ENCODE measurements at regions not wholly inside any gene's neighbourhood (a gene's known extent, or its start where the extent isn't known, plus 50 kb on each side); places are given as distances from the start of the nearest gene placed in this dataset.

DNA sequence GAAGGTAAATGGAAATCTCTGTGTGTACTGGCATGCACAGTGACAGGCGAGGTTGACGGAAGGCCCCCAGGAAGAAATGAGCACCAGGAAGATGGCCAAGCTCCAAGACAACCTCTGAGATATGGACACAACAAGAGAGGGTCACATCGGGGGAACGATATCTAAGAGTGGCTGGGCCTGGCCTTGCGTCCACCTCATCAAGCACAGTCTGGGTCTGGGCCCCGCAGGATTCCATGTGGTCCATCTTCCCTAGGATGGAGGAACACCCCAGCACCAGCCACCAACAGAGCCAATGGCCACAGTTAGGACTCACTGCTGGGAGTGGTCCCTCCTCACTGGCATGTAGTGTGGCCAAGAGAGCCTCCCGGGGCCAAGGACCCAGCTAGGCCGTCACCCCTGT is 272.6 kb upstream of the AGTR2 start:
- CTCF ChIA-PET: no interaction called here
- TF ChIP-seq, protein P1, sequence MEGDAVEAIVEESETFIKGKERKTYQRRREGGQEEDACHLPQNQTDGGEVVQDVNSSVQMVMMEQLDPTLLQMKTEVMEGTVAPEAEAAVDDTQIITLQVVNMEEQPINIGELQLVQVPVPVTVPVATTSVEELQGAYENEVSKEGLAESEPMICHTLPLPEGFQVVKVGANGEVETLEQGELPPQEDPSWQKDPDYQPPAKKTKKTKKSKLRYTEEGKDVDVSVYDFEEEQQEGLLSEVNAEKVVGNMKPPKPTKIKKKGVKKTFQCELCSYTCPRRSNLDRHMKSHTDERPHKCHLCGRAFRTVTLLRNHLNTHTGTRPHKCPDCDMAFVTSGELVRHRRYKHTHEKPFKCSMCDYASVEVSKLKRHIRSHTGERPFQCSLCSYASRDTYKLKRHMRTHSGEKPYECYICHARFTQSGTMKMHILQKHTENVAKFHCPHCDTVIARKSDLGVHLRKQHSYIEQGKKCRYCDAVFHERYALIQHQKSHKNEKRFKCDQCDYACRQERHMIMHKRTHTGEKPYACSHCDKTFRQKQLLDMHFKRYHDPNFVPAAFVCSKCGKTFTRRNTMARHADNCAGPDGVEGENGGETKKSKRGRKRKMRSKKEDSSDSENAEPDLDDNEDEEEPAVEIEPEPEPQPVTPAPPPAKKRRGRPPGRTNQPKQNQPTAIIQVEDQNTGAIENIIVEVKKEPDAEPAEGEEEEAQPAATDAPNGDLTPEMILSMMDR (IDR thresholded peaks at IDR 0.05; ENCODE audit: insufficient read depth, low read depth, low read length): no peak
- Histone ChIP-seq H3K4me3 (ENCODE audit: low read depth, low read length) (no peak overlapping the region), H3K27me3 (ENCODE audit: control insufficient read depth, insufficient read depth, low read length) (no peaks in the 10 kb centered on the region), H3K36me3 (ENCODE audit: control insufficient read depth, insufficient read depth, low read length) (no peaks in the 10 kb centered on the region)
- DNase-seq (ENCODE audit: low read depth): no peak
- POLR2A ChIA-PET: no interaction called here

DNA sequence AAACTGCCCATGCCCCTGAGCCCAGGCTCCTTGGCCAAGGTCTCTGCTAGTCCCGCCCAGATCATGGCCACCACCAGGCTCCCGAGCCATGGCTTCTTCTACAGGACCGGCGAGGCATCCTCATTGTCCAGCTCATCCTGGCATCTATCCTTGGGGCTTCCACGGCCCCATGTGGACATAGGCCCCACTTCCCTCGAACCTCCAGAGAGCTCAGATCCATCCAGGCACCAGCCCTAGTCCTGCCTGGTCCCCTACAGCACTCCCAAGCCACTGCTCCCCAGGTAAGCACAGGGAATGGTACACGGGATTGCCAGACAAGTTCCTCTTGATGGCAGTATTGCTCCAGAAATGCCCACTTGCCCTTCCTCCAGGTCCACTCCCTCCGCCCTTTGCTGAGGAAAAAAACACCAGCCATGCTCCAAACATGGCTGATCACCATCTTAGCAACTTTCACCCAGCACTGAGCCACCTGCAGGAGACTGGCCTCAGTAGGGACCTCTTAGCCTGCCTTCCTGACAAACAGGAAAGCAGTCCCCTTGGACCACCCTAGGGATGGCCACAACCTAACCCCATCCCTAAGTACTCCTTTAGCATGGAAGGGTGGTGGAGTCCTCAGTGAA is 272.1 kb upstream of the AGTR2 start:
- POLR2A ChIA-PET: no interaction called here
- TF ChIP-seq, protein P1 (IDR thresholded peaks at IDR 0.05; ENCODE audit: insufficient read depth, low read depth, low read length): no peak
- no peak for DNase-seq (ENCODE audit: low read depth)
- Histone ChIP-seq H3K4me3 (ENCODE audit: low read depth, low read length) (no peak overlapping the region), H3K36me3 (ENCODE audit: control insufficient read depth, insufficient read depth, low read length) (no peaks in the 10 kb centered on the region), H3K27me3 (ENCODE audit: control insufficient read depth, insufficient read depth, low read length) (no peaks in the 10 kb centered on the region)
- CTCF ChIA-PET: no interaction called here

DNA sequence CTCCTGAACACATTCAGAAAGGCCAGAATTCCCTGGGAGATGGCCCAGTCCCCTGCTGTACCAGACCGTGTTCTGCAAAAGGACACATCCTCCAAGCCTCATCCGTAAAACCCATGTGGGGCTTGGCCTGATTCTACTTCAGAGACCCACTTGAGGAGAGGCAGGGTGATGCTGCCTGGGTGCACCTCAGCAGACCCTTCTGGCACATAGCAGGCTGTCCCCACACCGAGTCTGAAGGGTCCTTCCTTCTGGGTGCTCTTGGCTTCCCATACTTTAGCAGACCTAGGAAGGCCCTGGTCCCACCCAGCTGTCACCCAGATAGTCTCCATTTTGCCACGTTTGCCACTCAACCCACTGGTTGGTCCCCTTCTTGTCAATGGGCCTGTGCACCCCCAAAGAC is 270.1 kb upstream of the AGTR2 start:
- Histone ChIP-seq H3K27me3 (ENCODE audit: control insufficient read depth, insufficient read depth, low read length) (no peaks in the 10 kb centered on the region), H3K36me3 (ENCODE audit: control insufficient read depth, insufficient read depth, low read length) (no peaks in the 10 kb centered on the region), H3K4me3 (ENCODE audit: low read depth, low read length) (no peak overlapping the region)
- POLR2A ChIA-PET: no interaction called here
- no peak for DNase-seq (ENCODE audit: low read depth)
- CTCF ChIA-PET: no interaction called here
- TF ChIP-seq, protein P1 (IDR thresholded peaks at IDR 0.05; ENCODE audit: insufficient read depth, low read depth, low read length): no peak

DNA sequence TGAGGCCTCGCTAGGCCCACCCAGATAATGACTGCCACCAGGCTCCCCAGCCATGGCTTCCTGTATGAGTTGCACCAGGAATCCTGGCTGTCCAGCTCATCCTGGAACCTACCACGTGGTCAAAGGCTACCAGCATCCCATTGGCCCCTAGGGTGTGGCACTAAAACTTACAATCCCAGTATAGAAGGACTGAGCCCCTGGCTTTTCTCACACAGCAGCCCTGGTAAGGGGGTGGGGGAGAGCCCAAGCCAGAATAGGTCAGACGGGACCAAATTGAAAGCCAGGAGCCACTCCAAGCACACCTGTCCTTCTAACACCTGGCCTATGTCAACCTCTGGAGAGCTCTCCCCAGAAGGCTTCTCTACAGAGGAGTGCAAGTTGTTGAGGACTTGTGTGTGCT is 269.3 kb upstream of the AGTR2 start:
- TF ChIP-seq, protein P1 (IDR thresholded peaks at IDR 0.05; ENCODE audit: insufficient read depth, low read depth, low read length): no peak
- Histone ChIP-seq H3K36me3 (ENCODE audit: control insufficient read depth, insufficient read depth, low read length) (no peaks in the 10 kb centered on the region), H3K27me3 (ENCODE audit: control insufficient read depth, insufficient read depth, low read length) (no peaks in the 10 kb centered on the region), H3K4me3 (ENCODE audit: low read depth, low read length) (no peak overlapping the region)
- DNase-seq (ENCODE audit: low read depth): no peak
- POLR2A ChIA-PET: no interaction called here
- CTCF ChIA-PET: no interaction called here

DNA sequence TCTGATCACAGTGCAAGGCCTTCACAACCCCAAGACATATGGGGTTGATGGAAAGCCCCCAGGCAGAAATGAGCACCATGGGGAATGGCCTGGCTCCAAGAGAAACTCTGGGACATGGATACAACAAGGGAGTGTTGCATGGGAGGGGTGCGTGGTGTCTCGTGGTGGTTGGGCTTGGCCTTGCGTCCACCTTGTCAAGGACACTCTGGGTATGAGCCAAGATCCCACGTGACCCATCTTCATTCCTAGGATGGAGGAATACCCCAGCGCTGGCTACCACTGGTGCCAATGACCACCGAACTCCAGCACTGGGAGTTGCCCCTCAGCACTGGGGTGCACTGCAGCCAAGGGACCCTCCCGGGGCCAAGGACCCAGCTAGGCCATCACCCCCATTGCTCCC is 267.5 kb upstream of the AGTR2 start:
- Histone ChIP-seq H3K36me3 (ENCODE audit: control insufficient read depth, insufficient read depth, low read length) (no peaks in the 10 kb centered on the region), H3K27me3 (ENCODE audit: control insufficient read depth, insufficient read depth, low read length) (no peaks in the 10 kb centered on the region), H3K4me3 (ENCODE audit: low read depth, low read length) (no peak overlapping the region)
- DNase-seq (ENCODE audit: low read depth): no peak
- ChIA-PET CTCF (no interaction called here), POLR2A (no interaction called here)
- TF ChIP-seq, protein P1 (IDR thresholded peaks at IDR 0.05; ENCODE audit: insufficient read depth, low read depth, low read length): no peak
